SK-N-SH (cell line): ENCODE measurements at regions not wholly inside any gene's neighbourhood (a gene's known extent, or its start where the extent isn't known, plus 50 kb on each side); places are given as distances from the start of the nearest gene placed in this dataset.

ENCODE experiments used
- CTCF ChIA-PET: fragments of 300-600, 350-600 bp; formaldehyde crosslinking; extraction: SDS; loops from one replicate; lab custom pipeline; 2021; lab: Yijun Ruan, JAX
- POLR2A ChIA-PET: fragments of 350-600 bp; sonication (Branson Sonifier 250); formaldehyde crosslinking; extraction: SDS; loops from one replicate; lab custom pipeline; 2020; ENCODE audit warnings: antibody characterized with exemption, inconsistent platforms; lab: Yijun Ruan, JAX
- DNase-seq: peaks from one replicate; pipeline ENCODE4 v3.0.0; 2012
- H2AFZ ChIP-seq: fragments of 200-600 bp; sonication (generic); 2 replicates; pipeline ENCODE4 v1.8.1; 2016; ENCODE audit warnings: antibody characterized with exemption, mild to moderate bottlenecking, low read depth
- H3F3A ChIP-seq: fragments of 200-600 bp; sonication (generic); replicated peaks from 2 replicates; pipeline ENCODE3; 2016; ENCODE audit warnings: antibody characterized with exemption, mild to moderate bottlenecking; ENCODE audit not compliant: insufficient read depth
- H3K27ac ChIP-seq, 2 experiments: fragments of 200-500 bp in 1 of 2; fragments of 200-600 bp in 1 of 2; sonication (Bioruptor generic) in 1 of 2; sonication (generic), shearing (Covaris generic) in 1 of 2; 2 replicates each; pipeline versions ENCODE4 v1.5.1 to v1.6.1; 2014 to 2016; ENCODE audit warnings: low read depth in 2 of 2, inconsistent platforms in 1 of 2, low read length in 1 of 2, mild to moderate bottlenecking in 1 of 2, mixed read lengths in 1 of 2
- H3K27me3 ChIP-seq: fragments of 200-600 bp; sonication (generic), shearing (Covaris generic); 2 replicates; pipeline ENCODE4 v1.6.1; 2016; ENCODE audit warnings: mixed run types; ENCODE audit not compliant: insufficient read depth
- H3K36me3 ChIP-seq, 2 experiments: fragments of 200-500 bp in 1 of 2; fragments of 200-600 bp in 1 of 2; sonication (Bioruptor generic) in 1 of 2; sonication (generic) in 1 of 2; replicated peaks in 1 of 2; 2 replicates each; pipeline versions ENCODE3 to v1.5.1; 2014 to 2016; ENCODE audit warnings: low read length in 1 of 2, mild to moderate bottlenecking in 1 of 2; ENCODE audit not compliant: insufficient read depth in 2 of 2, control insufficient read depth in 1 of 2
- H3K4me1 ChIP-seq, 2 experiments: fragments of 200-500 bp in 1 of 2; fragments of 200-600 bp in 1 of 2; sonication (Bioruptor generic) in 1 of 2; sonication (generic), shearing (Covaris generic) in 1 of 2; 2 replicates each; pipeline versions ENCODE4 v1.5.1 to v1.6.1; 2014 to 2016; ENCODE audit warnings: low read depth in 1 of 2, low read length in 1 of 2, mixed run types in 1 of 2; ENCODE audit not compliant: insufficient read depth in 2 of 2, control insufficient read depth in 1 of 2
- H3K4me2 ChIP-seq: fragments of 200-600 bp; sonication (generic), shearing (Covaris generic); 2 replicates; pipeline ENCODE4 v1.6.1; 2017; ENCODE audit warnings: mixed run types
- H3K4me3 ChIP-seq, 2 experiments: fragments of 200-500 bp in 1 of 2; fragments of 200-600 bp in 1 of 2; sonication (Bioruptor generic) in 1 of 2; sonication (generic), shearing (Covaris generic) in 1 of 2; 2 replicates each; pipeline versions ENCODE4 v1.5.1 to v1.8.1; 2014 to 2016; ENCODE audit warnings: low read depth in 2 of 2, inconsistent platforms in 1 of 2, low read length in 1 of 2, mild to moderate bottlenecking in 1 of 2, mixed read lengths in 1 of 2, moderate library complexity in 1 of 2
- H3K79me2 ChIP-seq: fragments of 200-600 bp; sonication (generic); 2 replicates; pipeline ENCODE4 v1.8.1; 2017; ENCODE audit warnings: mild to moderate bottlenecking; ENCODE audit not compliant: insufficient read depth
- H3K9ac ChIP-seq: fragments of 200-600 bp; sonication (generic); 2 replicates; pipeline ENCODE4 v1.6.1; 2017; ENCODE audit warnings: mixed run types
- H3K9me2 ChIP-seq: fragments of 200-600 bp; sonication (generic); 2 replicates; pipeline ENCODE4 v1.6.1; 2017; ENCODE audit warnings: mixed run types
- H3K9me3 ChIP-seq: fragments of 200-600 bp; sonication (generic); 2 replicates; pipeline ENCODE4 v1.6.1; 2017; ENCODE audit warnings: mixed run types, mild to moderate bottlenecking, moderate library complexity
- H4K20me1 ChIP-seq: fragments of 200-600 bp; sonication (generic); 2 replicates; pipeline ENCODE4 v1.6.1; 2017; ENCODE audit warnings: mild to moderate bottlenecking, mixed run types; ENCODE audit not compliant: insufficient read depth
- ELF1 ChIP-seq: IDR thresholded peaks from 2 replicates; pipeline ENCODE4 v1.4.0; 2012
- EZH2phosphoT487 ChIP-seq: fragments of 200-600 bp; sonication (generic); IDR thresholded peaks from 2 replicates; pipeline ENCODE4 v1.6.1; 2017; ENCODE audit warnings: low read depth, mixed run types, mild to moderate bottlenecking, antibody characterized with exemption, moderate library complexity, borderline replicate concordance
- FOXM1 ChIP-seq: IDR thresholded peaks from 2 replicates; pipeline ENCODE4 v1.4.0; 2012; ENCODE audit warnings: low read depth, mild to moderate bottlenecking
- GABPA ChIP-seq: IDR thresholded peaks from 2 replicates; pipeline ENCODE4 v1.4.0; 2012; ENCODE audit warnings: low read depth, mild to moderate bottlenecking
- JUND ChIP-seq: IDR thresholded peaks from 2 replicates; pipeline ENCODE4 v1.4.0; 2012
- MEF2A ChIP-seq: IDR thresholded peaks from 2 replicates; pipeline ENCODE4 v1.4.0; 2012; ENCODE audit warnings: low read depth, borderline replicate concordance
- MXI1 ChIP-seq: IDR thresholded peaks from 2 replicates; pipeline ENCODE4 v1.6.1; 2012; ENCODE audit warnings: mild to moderate bottlenecking, low read depth, low read length, improper control_type of control experiment
- NFIC ChIP-seq: IDR thresholded peaks from 2 replicates; pipeline ENCODE4 v1.4.0; 2012; ENCODE audit warnings: borderline replicate concordance
- PBX3 ChIP-seq: IDR thresholded peaks from 2 replicates; pipeline ENCODE4; 2012
- POLR2AphosphoS5 ChIP-seq: IDR thresholded peaks from 2 replicates; pipeline ENCODE4 v1.6.1; 2012; ENCODE audit warnings: low read depth, low read length
- RCOR1 ChIP-seq: fragments of 150-350 bp; IDR thresholded peaks from 2 replicates; pipeline ENCODE4 v1.6.1; 2017; ENCODE audit warnings: antibody characterized with exemption, low read length
- RFX5 ChIP-seq: IDR thresholded peaks from 2 replicates; pipeline ENCODE4 v1.6.1; 2012; ENCODE audit warnings: mild to moderate bottlenecking, improper control_type of control experiment, low read length
- RXRA ChIP-seq: IDR thresholded peaks from 2 replicates; pipeline ENCODE4 v1.4.0; 2012; ENCODE audit warnings: low read depth, mild to moderate bottlenecking, borderline replicate concordance
- TAF1 ChIP-seq: IDR thresholded peaks from 2 replicates; pipeline ENCODE4 v1.6.1; 2012; ENCODE audit warnings: low read depth, mild to moderate bottlenecking, low read length, moderate library complexity, borderline replicate concordance
- TCF12 ChIP-seq: IDR thresholded peaks from 2 replicates; pipeline ENCODE4 v1.4.0; 2012
- TEAD4 ChIP-seq: IDR thresholded peaks from 2 replicates; pipeline ENCODE4 v1.4.0; 2012; ENCODE audit warnings: mild to moderate bottlenecking, borderline replicate concordance; ENCODE audit not compliant: insufficient read depth
- USF1 ChIP-seq: IDR thresholded peaks from 2 replicates; pipeline ENCODE4 v1.4.0; 2012; ENCODE audit warnings: low read depth, borderline replicate concordance
- USF2 ChIP-seq: fragments of 150-350 bp; IDR thresholded peaks from 2 replicates; pipeline ENCODE4 v1.6.1; 2017; ENCODE audit warnings: antibody characterized with exemption, low read length, low read depth, borderline replicate concordance
- WGBS: methylation state at CpG from one replicate; pipeline ENCODE4 v1.1.6; 2017; ENCODE audit warnings: low lambda C conversion rate; 5-methylcytosine and 5-hydroxymethylcytosine counted together

- no peak overlapping the region for H3K4me3 ChIP-seq
- peak overlapping the region in 1 of 2 experiments; percentile 11; a peak in 1 of 4 replicates for H3K27ac ChIP-seq
- H3K9ac ChIP-seq = no peak overlapping the region
- 16% methylated on average over 3 of the region's 3 CpGs for WGBS
- H3K4me1 ChIP-seq = no peaks in the 10 kb centered on the region
- H3K9me3 ChIP-seq = no peaks in the 10 kb centered on the region
- TF ChIP-seq RCOR1 = no peak
- TF ChIP-seq MEF2A = no peak
- no peak for TF ChIP-seq POLR2AphosphoS5
- TF ChIP-seq RFX5 = no peak
- TF ChIP-seq PBX3 = no peak
- no peak for TF ChIP-seq RXRA
- TF ChIP-seq GABPA = no peak
- TF ChIP-seq USF1 = no peak
- no peaks in the 10 kb centered on the region for H3F3A ChIP-seq
- no peak overlapping the region for H3K4me2 ChIP-seq
- no peak overlapping the region for H2AFZ ChIP-seq
- H4K20me1 ChIP-seq = no peaks in the 10 kb centered on the region
- H3K27me3 ChIP-seq = no peaks in the 10 kb centered on the region
- DNase-seq = no peak
- H3K9me2 ChIP-seq = no peaks in the 10 kb centered on the region
- H3K79me2 ChIP-seq = no peaks in the 10 kb centered on the region
- H3K36me3 ChIP-seq = no peaks in the 10 kb centered on the region
- ChIA-PET CTCF (no interaction called here), POLR2A (no interaction called here)
Measured at GRCh38 chr4:127417885-127418535, 214.7 kb upstream of the INTU start.

- DNase-seq = no peak
- Histone ChIP-seq H4K20me1 (no peaks in the 10 kb centered on the region), H2AFZ (no peak overlapping the region), H3K9me2 (no peaks in the 10 kb centered on the region), H3K9ac (no peak overlapping the region), H3K4me3 (no peak overlapping the region), H3K4me2 (no peak overlapping the region), H3F3A (no peaks in the 10 kb centered on the region), H3K27ac (no peak overlapping the region), H3K79me2 (no peaks in the 10 kb centered on the region), H3K27me3 (no peaks in the 10 kb centered on the region), H3K4me1 (no peaks in the 10 kb centered on the region), H3K9me3 (no peaks in the 10 kb centered on the region), H3K36me3 (no peaks in the 10 kb centered on the region)
- ChIA-PET CTCF (no interaction called here), POLR2A (no interaction called here)
- 2% methylated on average over 1 of the region's 1 CpG for WGBS
- TF ChIP-seq JUND = no peak
- no peak for TF ChIP-seq POLR2AphosphoS5
- no peak for TF ChIP-seq FOXM1
- TF ChIP-seq TAF1 = no peak
- no peak for TF ChIP-seq EZH2phosphoT487
Measured at GRCh38 chr4:127419431-127419830, 213.3 kb upstream of the INTU start.

GRCh38 chr4:127421437-127421836 is 211.3 kb upstream of the INTU start:
- TF ChIP-seq EZH2phosphoT487 (no peak), FOXM1 (no peak), NFIC (no peak), USF2 (no peak), POLR2AphosphoS5 (no peak), RFX5 (no peak), TAF1 (no peak), TCF12 (no peak), MXI1 (no peak), TEAD4 (no peak), ELF1 (no peak)
- TF ChIP-seq, all 33 proteins: peak for 0
- Histone ChIP-seq H3K36me3 (no peaks in the 10 kb centered on the region), H2AFZ (no peak overlapping the region), H3K4me2 (no peak overlapping the region), H3K4me1 (no peaks in the 10 kb centered on the region), H3K9me3 (no peaks in the 10 kb centered on the region), H3K4me3 (no peak overlapping the region), H3K27ac (no peak overlapping the region), H3F3A (no peaks in the 10 kb centered on the region), H4K20me1 (no peaks in the 10 kb centered on the region), H3K9me2 (no peaks in the 10 kb centered on the region), H3K79me2 (no peaks in the 10 kb centered on the region), H3K9ac (no peak overlapping the region), H3K27me3 (no peaks in the 10 kb centered on the region)
- ChIA-PET CTCF (no interaction called here), POLR2A (no interaction called here)
- DNase-seq = no peak
